GM21381 (cell line): ENCODE measurements at regions not wholly inside any gene's neighbourhood (a gene's known extent, or its start where the extent isn't known, plus 50 kb on each side); places are given as distances from the start of the nearest gene placed in this dataset.
"Not testable (repeated sequence)": the region's sequence is repeated elsewhere in the genome, so short reads cannot be mapped to it uniquely, and the experiment has no call there.

Experiments used
- ATAC-seq: cut with Tn5 transposase; IDR thresholded peaks from one replicate; pipeline ENCODE4 v1.9.1; 2021; ENCODE audit warnings: mild to moderate bottlenecking, moderate library complexity; ENCODE audit not compliant: unreplicated experiment

GRCh38 chr3:81198216-81198615, 563.2 kb downstream of the GBE1 start:
- no peak for ATAC-seq

- ATAC-seq = no peak
These were observed 564.1 kb downstream of the GBE1 start for GRCh38 chr3:81197386-81197785.

- ATAC-seq = no peak
These were observed 566.0 kb downstream of the GBE1 start for GRCh38 chr3:81195478-81195877.

- ATAC-seq = no peak
These were observed 575.0 kb downstream of the GBE1 start for GRCh38 chr3:81186412-81186811.

- not testable (repeated sequence) for ATAC-seq
These were observed 579.2 kb downstream of the GBE1 start for GRCh38 chr3:81182086-81182875.

GRCh38 chr3:81173514-81173913, 587.9 kb downstream of the GBE1 start:
- ATAC-seq = no peak

GRCh38 chr3:81170298-81170697, 591.1 kb downstream of the GBE1 start:
- no peak for ATAC-seq

- no peak for ATAC-seq
These were observed 596.6 kb downstream of the GBE1 start for GRCh38 chr3:81164806-81165205.

GRCh38 chr3:81161851-81162250, 599.6 kb downstream of the GBE1 start:
- no peak for ATAC-seq

- no peak for ATAC-seq
These were observed 600.3 kb downstream of the GBE1 start for GRCh38 chr3:81161100-81161499.

- ATAC-seq = no peak
These were observed 606.8 kb downstream of the GBE1 start for GRCh38 chr3:81154611-81155143.

GRCh38 chr3:81152156-81152555, 609.3 kb downstream of the GBE1 start:
- no peak for ATAC-seq

GRCh38 chr3:81132995-81133394, 628.5 kb downstream of the GBE1 start:
- ATAC-seq = no peak

- no peak for ATAC-seq
These were observed 655.5 kb downstream of the GBE1 start for GRCh38 chr3:81105789-81106488.

GRCh38 chr3:81105206-81105605, 656.2 kb downstream of the GBE1 start:
- no peak for ATAC-seq

- ATAC-seq = no peak
These were observed 663.6 kb downstream of the GBE1 start for GRCh38 chr3:81097889-81098288.

GRCh38 chr3:81095956-81096355, 665.5 kb downstream of the GBE1 start:
- no peak for ATAC-seq

- ATAC-seq = no peak
These were observed 666.5 kb downstream of the GBE1 start for GRCh38 chr3:81094986-81095385.

- no peak for ATAC-seq
These were observed 673.8 kb downstream of the GBE1 start for GRCh38 chr3:81087607-81088006.

GRCh38 chr3:81086348-81086747, 675.1 kb downstream of the GBE1 start:
- ATAC-seq = no peak

- no peak for ATAC-seq
These were observed 680.8 kb downstream of the GBE1 start for GRCh38 chr3:81080608-81081007.

GRCh38 chr3:81072591-81072990, 688.9 kb downstream of the GBE1 start:
- ATAC-seq = no peak
